Stimulated activated CD8-positive, alpha-beta memory T cell treated with anti-CD3 and anti-CD28 coated beads, Interleukin-2, amount 100 ng/mL, for 1 hour (primary cell): ENCODE measurements at regions not wholly inside any gene's neighbourhood (a gene's known extent, or its start where the extent isn't known, plus 50 kb on each side); places are given as distances from the start of the nearest gene placed in this dataset.

ENCODE experiments used
- DNase-seq, 2 donors: peaks; one replicate each; pipeline ENCODE4 v3.0.0-alpha.2; 2020; ENCODE audit warnings: low read depth in 2 of 2

DNA sequence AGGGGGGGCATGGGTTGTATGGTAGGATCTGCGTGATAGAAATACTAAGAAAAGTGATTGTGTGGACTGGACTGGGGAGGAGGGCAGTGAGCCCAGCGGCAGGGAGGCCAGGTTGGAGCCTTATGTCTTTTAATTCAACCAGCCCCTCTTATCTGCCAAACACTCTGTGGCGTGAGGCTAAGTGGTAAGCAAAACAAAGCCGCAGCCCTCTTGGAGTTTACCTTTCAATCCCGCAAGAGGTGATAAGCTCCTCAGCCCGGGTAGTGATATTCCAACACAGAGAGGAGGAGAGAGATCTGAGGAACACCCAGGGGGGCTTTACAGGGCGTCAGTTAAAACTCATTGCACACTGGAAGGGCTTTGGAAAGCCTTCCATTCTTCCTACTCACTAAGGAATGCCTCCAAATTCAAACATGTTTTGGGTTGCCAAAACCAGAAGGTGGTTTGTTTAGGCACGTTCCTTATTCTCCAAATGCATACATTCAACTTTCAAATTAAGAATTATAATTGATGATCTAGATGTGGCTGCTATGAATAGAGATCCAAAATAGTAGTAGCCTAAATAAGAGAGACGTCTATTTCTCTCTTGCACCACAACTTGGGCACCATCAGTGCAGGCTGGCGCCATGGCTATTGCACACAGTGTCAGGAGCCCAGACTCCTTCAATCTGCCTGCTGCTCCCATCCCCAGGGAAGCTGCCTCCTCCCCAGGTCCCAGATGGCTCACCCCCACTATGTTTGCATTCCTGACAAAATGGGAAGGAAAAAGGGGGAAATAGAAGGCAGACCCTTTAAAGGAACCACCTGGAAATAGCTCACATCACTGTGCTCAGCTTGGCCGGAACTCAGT, 75.1 kb upstream of the FSTL4 start:
- DNase-seq, result no peak

DNA sequence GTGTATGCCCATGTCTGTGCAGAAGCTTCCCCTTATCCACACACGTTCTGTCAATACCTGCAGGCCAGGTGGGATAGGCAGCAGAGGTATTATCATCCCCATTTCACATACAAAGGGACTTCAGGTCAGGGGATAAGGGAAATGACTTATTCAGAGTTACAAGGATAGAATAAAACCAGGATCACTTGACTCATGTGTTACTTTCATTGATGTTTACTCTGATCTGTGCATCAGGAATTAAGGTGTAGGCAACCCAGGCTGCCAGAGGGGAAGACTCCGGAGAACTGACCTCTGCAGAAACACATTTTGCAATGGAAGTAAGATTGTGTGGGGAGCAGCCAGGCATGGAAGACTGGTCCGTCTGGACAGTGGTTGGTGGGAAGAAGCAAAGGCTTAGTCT, 74.2 kb upstream of the FSTL4 start:
- DNase-seq, result no peak

GRCh38 chr5:133685402-133686018, 73.2 kb upstream of the FSTL4 start:
- DNase-seq, result no peak

- no peak for DNase-seq
Measured at GRCh38 chr5:133683646-133684596, 71.6 kb upstream of the FSTL4 start.

GRCh38 chr5:133682451-133682850, 70.1 kb upstream of the FSTL4 start:
- DNase-seq, result no peak

GRCh38 chr5:133681896-133682295, 69.6 kb upstream of the FSTL4 start:
- DNase-seq, result no peak

- no peak for DNase-seq
Measured at GRCh38 chr5:133680830-133681565, 68.7 kb upstream of the FSTL4 start.

- DNase-seq, result no peak
Measured at GRCh38 chr5:133679534-133679933, 67.2 kb upstream of the FSTL4 start.

- no peak for DNase-seq
Measured at GRCh38 chr5:133675376-133676154, 63.2 kb upstream of the FSTL4 start.

GRCh38 chr5:133670336-133670735, 58.0 kb upstream of the FSTL4 start:
- no peak for DNase-seq

GRCh38 chr5:133669472-133669871, 57.1 kb upstream of the FSTL4 start:
- no peak for DNase-seq

DNA sequence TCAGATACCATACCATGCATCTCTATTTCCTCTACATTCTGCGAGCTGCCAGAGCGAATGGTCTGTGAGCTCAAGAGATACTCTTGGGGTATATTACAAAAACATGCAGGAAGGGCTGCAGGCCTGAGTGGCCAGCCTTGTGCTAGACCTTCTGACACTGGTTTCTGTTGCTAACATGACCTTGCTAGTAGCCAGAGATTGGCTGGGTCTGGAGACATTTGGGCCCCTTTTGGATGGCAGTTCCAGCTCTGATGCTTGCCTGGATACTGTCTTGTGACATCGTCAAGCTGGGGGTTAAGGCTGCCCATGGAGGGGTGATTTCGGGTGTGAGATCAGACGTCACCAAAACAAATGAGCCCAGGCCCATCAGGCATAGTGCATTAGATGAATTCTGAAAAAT, 56.1 kb upstream of the FSTL4 start:
- no peak for DNase-seq

DNA sequence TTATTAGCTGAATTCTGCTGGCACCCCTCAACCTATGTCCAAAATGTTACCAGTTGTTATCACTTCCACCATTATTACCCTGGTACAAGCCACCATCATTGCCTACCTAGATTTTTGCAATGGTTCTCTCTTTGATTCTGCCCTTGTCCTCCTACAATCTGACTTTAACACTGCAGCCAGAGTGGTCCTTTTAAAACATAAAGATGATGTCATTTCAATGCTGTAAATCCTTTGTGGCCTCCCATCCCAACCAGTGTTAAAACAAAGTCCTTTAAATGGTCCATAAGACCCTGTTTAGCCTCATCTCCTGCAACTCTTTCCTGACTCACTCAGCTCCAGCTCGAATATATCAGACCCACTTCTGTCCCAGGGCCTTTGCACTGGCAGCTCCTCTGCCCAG, 54.9 kb upstream of the FSTL4 start:
- no peak for DNase-seq

- DNase-seq, result no peak
Measured at GRCh38 chr5:133665571-133665970, 53.2 kb upstream of the FSTL4 start.

GRCh38 chr5:133664422-133664821, 52.1 kb upstream of the FSTL4 start:
- no peak for DNase-seq

- DNase-seq, result no peak
Measured at GRCh38 chr5:133663397-133664054, 51.2 kb upstream of the FSTL4 start.

DNA sequence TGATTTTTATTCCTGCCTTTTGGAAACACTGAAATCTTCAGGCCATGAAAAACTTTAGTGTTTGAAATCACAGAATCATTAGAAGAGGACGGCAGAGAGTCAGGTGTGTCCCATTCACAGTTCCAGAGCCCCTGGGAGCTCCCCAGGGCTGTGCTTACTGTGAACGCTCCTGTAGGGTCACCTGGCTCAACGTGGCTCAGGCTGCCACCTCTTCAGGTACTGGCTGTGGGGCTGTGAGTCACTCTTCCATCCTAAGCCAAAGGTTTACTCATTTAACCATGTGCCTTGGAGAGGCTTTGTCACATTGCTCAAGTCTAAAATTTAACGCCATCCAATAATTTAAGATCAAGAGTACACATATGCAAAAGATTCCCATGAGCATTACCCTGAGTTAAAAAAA, 50.2 kb upstream of the FSTL4 start:
- DNase-seq, result no peak
